NB4 (cell line): ENCODE measurements at regions not wholly inside any gene's neighbourhood (a gene's known extent, or its start where the extent isn't known, plus 50 kb on each side); places are given as distances from the start of the nearest gene placed in this dataset.

Source experiments
- DNase-seq: peaks from one replicate; pipeline ENCODE4 v3.0.0; 2010; ENCODE audit warnings: low read depth
- H3K4me3 ChIP-seq: one replicate; pipeline ENCODE4 v1.5.1; 2011; ENCODE audit warnings: mild to moderate bottlenecking, low read depth, low read length, moderate library complexity
- MYC ChIP-seq: IDR thresholded peaks from 2 replicates; pipeline ENCODE4 v1.6.1; 2011; ENCODE audit warnings: low read depth, low read length
- POLR2A ChIP-seq: IDR thresholded peaks from 2 replicates; pipeline ENCODE4 v1.6.1; 2011; ENCODE audit warnings: mild to moderate bottlenecking; ENCODE audit not compliant: insufficient read length; ENCODE audit errors: extremely low read depth
- TF ChIP-seq, protein P1 (sequence below): IDR thresholded peaks from one replicate; pipeline ENCODE4 v1.5.1; 2012; ENCODE audit warnings: low read depth, low read length
- TF ChIP-seq, protein P2 (sequence below): IDR thresholded peaks from 2 replicates; pipeline ENCODE4 v1.6.1; 2011; ENCODE audit warnings: low read depth, low read length

DNA sequence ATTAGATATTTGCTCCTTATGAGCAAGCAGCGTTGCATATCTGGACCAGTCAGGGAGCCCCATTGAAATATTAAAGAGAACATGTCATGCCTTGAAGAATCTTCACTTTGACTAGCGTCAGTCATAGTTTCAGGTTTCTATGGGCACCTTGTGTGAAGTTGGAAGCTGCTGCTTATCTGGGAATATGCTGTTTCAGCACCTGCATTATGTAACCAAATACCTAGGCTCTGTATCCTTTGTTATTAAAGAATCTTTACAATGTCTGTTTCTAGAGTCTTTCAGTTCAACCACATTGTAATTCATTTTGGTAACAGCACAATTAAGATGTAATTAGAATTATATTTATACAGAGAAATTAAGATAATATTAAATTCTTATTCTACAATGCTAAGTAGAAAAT lies 818.8 kb upstream of the TYRP1 start:
- TF ChIP-seq MYC (no peak), POLR2A (no peak)
- TF ChIP-seq, protein P1, sequence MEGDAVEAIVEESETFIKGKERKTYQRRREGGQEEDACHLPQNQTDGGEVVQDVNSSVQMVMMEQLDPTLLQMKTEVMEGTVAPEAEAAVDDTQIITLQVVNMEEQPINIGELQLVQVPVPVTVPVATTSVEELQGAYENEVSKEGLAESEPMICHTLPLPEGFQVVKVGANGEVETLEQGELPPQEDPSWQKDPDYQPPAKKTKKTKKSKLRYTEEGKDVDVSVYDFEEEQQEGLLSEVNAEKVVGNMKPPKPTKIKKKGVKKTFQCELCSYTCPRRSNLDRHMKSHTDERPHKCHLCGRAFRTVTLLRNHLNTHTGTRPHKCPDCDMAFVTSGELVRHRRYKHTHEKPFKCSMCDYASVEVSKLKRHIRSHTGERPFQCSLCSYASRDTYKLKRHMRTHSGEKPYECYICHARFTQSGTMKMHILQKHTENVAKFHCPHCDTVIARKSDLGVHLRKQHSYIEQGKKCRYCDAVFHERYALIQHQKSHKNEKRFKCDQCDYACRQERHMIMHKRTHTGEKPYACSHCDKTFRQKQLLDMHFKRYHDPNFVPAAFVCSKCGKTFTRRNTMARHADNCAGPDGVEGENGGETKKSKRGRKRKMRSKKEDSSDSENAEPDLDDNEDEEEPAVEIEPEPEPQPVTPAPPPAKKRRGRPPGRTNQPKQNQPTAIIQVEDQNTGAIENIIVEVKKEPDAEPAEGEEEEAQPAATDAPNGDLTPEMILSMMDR, result no peak
- TF ChIP-seq, protein P2, sequence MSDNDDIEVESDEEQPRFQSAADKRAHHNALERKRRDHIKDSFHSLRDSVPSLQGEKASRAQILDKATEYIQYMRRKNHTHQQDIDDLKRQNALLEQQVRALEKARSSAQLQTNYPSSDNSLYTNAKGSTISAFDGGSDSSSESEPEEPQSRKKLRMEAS, result no peak
- no peak for DNase-seq
- no peak overlapping the region for H3K4me3 ChIP-seq

DNA sequence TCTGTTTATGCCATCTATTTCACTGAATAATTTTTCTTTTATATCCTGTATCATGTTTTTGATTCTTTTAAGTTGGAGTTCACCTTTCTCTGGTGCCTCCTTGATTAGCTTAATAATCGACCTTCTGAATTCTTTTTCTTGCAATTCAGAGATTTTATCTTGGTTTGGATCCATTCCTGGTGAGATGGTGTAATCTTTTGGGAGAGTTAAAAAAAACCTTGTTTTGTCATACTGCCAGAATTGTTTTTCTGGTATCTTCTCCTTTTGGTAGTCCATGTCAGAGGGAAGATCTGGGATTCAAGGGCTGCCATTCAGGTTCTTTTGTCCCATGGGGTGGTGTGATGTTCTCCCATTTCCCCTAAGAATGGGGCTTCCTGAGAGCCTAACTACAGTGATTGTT lies 800.8 kb upstream of the TYRP1 start:
- TF ChIP-seq, protein P2, result no peak
- TF ChIP-seq MYC, result no peak
- no peak for TF ChIP-seq POLR2A
- TF ChIP-seq, protein P1, result no peak
- DNase-seq, result no peak
- no peak overlapping the region for H3K4me3 ChIP-seq

DNA sequence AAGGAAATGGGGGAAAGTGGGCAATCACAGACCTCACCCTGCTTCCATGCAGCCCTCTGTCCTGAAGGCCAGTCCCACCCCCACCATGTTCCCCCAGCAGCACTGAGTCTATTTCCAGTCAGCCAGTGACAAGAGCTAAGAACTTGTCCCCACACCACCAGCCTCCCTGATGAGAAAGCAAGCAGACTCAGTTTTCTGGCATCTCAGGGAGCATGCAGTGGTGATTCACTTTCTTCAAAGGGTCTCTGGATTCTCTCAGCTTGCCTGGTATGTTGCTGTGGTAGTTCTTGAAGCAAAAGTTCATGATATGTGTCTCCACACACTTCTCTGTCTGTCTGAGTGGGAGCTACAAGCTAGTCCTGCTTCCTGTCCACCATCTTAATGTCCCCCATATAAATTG lies 799.9 kb upstream of the TYRP1 start:
- TF ChIP-seq POLR2A, result no peak
- TF ChIP-seq, protein P1, result no peak
- TF ChIP-seq, protein P2, result no peak
- TF ChIP-seq MYC, result no peak
- no peak for DNase-seq
- H3K4me3 ChIP-seq, result no peak overlapping the region

- TF ChIP-seq, protein P2, result no peak
- TF ChIP-seq POLR2A (no peak), MYC (no peak)
- TF ChIP-seq, protein P1, result no peak
- no peak overlapping the region for H3K4me3 ChIP-seq
- no peak for DNase-seq
These were observed 799.0 kb upstream of the TYRP1 start for GRCh38 chr9:11894136-11894535.

DNA sequence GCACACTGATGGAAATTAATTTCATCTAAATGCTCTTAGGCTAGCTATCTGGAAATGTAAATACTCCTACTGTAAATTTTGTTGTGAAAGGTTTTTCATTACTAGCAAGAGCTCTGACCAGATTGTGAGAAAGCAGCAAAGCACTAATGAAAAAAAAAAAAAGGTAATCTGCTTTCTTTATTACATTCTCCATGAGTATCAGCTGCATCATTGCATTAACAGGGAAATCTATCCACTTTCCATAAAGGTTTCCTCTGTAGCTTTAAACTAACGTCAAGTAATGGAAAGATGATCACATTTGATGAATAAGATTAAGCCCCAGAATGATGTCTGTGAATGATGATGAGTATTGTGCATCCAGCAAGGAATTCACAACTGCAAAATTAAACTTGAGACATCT lies 790.6 kb upstream of the TYRP1 start:
- no peak overlapping the region for H3K4me3 ChIP-seq

More for the DNA sequence above, 790.6 kb upstream of the TYRP1 start:
- no peak for DNase-seq
- TF ChIP-seq, protein P2, result no peak
- TF ChIP-seq MYC (no peak), POLR2A (no peak)
- TF ChIP-seq, protein P1, result no peak
